ELR (cell line): ENCODE measurements at regions not wholly inside any gene's neighbourhood (a gene's known extent, or its start where the extent isn't known, plus 50 kb on each side); places are given as distances from the start of the nearest gene placed in this dataset.
"Not testable (repeated sequence)": the region's sequence is repeated elsewhere in the genome, so short reads cannot be mapped to it uniquely, and the experiment has no call there.

Experiments
- DNase-seq: peaks from one replicate; pipeline ENCODE4 v3.0.0-alpha.2; 2015; ENCODE audit warnings: low read depth

GRCh38 chr19:34575206-34575605 is 93.6 kb downstream of the WTIP start:
- no peak for DNase-seq

- no peak for DNase-seq
Observed at GRCh38 chr19:34574704-34575103, 93.1 kb downstream of the WTIP start.

GRCh38 chr19:34573226-34573864 is 91.8 kb downstream of the WTIP start:
- DNase-seq: no peak

GRCh38 chr19:34570140-34570539 is 88.6 kb downstream of the WTIP start:
- not testable (repeated sequence) for DNase-seq

- not testable (repeated sequence) for DNase-seq
Observed at GRCh38 chr19:34562344-34562743, 80.8 kb downstream of the WTIP start.
